ENCODE measurements at regions not wholly inside any gene's neighbourhood (a gene's known extent, or its start where the extent isn't known, plus 50 kb on each side); places are given as distances from the start of the nearest gene placed in this dataset.

GRCh38 chr4:77236806-77237205 lies 79.8 kb downstream of the CCNG2 start:
- ChIA-PET CTCF (interaction anchor here (1.1 kb wide), 1 partner anchor 121 kb away, joined by 3 read pairs; no protein-coding TSS in a partner anchor), POLR2A (no interaction called here)
- BruUV-seq (replicated peaks) = no TSS peak
- H3K27me3 ChIP-seq (replicated peaks; ENCODE audit: control insufficient read depth, insufficient read depth, low read length) = no peaks in the 10 kb centered on the region; the same call in 1 of the 2 replicates
- DNase-seq = no peak
- no peak for TF ChIP-seq CTCF (IDR thresholded peaks at IDR 0.05; ENCODE audit: insufficient read depth in 1 of 2, low read depth in 1 of 2, low read length in 1 of 2, severe bottlenecking in 1 of 2, unreplicated experiment in 1 of 2)
- H3K9me3 ChIP-seq = no peaks in the 10 kb centered on the region
- Mint-ChIP-seq H3K4me1 (ENCODE audit: low read depth, unreplicated experiment) (no peaks in the 10 kb centered on the region), H3K9me3 (ENCODE audit: unreplicated experiment) (no peaks in the 10 kb centered on the region), H3K27me3 (ENCODE audit: insufficient read depth, unreplicated experiment) (peaks cover 9% of the 10 kb centered on the region), H3K27ac (ENCODE audit: unreplicated experiment) (no peak overlapping the region), H3K36me3 (ENCODE audit: insufficient read depth, unreplicated experiment) (no peaks in the 10 kb centered on the region), H3K4me3 (ENCODE audit: unreplicated experiment) (no peak overlapping the region)
- H3K4me1 ChIP-seq = no peaks in the 10 kb centered on the region
- no peaks in the 10 kb centered on the region for H3K36me3 ChIP-seq (ENCODE audit: control insufficient read depth, insufficient read depth, low read length)
- intact Hi-C loops (cut with micrococcal nuclease; ENCODE audit: unreplicated experiment) = no loop called here
- H3K4me3 ChIP-seq (ENCODE audit: low read depth, low read length) = no peak overlapping the region

- peak; percentile 74 to 78 for DNase-seq
- H3K4me1 Mint-ChIP-seq (ENCODE audit: low read depth, unreplicated experiment) = no peaks in the 10 kb centered on the region
- POLR2A ChIA-PET = no interaction called here
- H3K27ac Mint-ChIP-seq (ENCODE audit: unreplicated experiment) = no peak overlapping the region
- H3K36me3 Mint-ChIP-seq (ENCODE audit: insufficient read depth, unreplicated experiment) = no peaks in the 10 kb centered on the region
- no peak overlapping the region for H3K4me3 ChIP-seq (ENCODE audit: low read depth, low read length)
- no peaks in the 10 kb centered on the region; the same call in 1 of the 2 replicates for H3K27me3 ChIP-seq (replicated peaks; ENCODE audit: control insufficient read depth, insufficient read depth, low read length)
- CTCF ChIA-PET = interaction anchor here (0.8 to 2.4 kb wide), 2 partner anchors 68 to 118 kb away, joined by 14 read pairs; no protein-coding TSS in a partner anchor
- H3K36me3 ChIP-seq (ENCODE audit: control insufficient read depth, insufficient read depth, low read length) = no peaks in the 10 kb centered on the region
- H3K4me3 Mint-ChIP-seq (ENCODE audit: unreplicated experiment) = no peak overlapping the region
- H3K9me3 ChIP-seq = no peaks in the 10 kb centered on the region
- intact Hi-C loops (cut with micrococcal nuclease; ENCODE audit: unreplicated experiment) = loop anchor here (1.0 to 5.0 kb wide), 3 partner anchors 69 to 192 kb away; no protein-coding TSS in a partner anchor
- H3K4me1 ChIP-seq = no peaks in the 10 kb centered on the region
- TF ChIP-seq CTCF (IDR thresholded peaks at IDR 0.05; ENCODE audit: insufficient read depth in 1 of 2, low read depth in 1 of 2, low read length in 1 of 2, severe bottlenecking in 1 of 2, unreplicated experiment in 1 of 2) = peak; percentile 73 to 79
- peaks cover 6% of the 10 kb centered on the region for H3K27me3 Mint-ChIP-seq (ENCODE audit: insufficient read depth, unreplicated experiment)
- no peaks in the 10 kb centered on the region for H3K9me3 Mint-ChIP-seq (ENCODE audit: unreplicated experiment)
- BruUV-seq (replicated peaks) = no TSS peak
Measured at GRCh38 chr4:77240469-77241066, 83.6 kb downstream of the CCNG2 start.

GRCh38 chr4:77248805-77249204 lies 91.8 kb downstream of the CCNG2 start:
- POLR2A ChIA-PET = no interaction called here
- H3K4me3 ChIP-seq (ENCODE audit: low read depth, low read length) = no peak overlapping the region
- intact Hi-C loops (cut with micrococcal nuclease; ENCODE audit: unreplicated experiment) = no loop called here

More at GRCh38 chr4:77248805-77249204, 91.8 kb downstream of the CCNG2 start:
- Mint-ChIP-seq H3K4me3 (ENCODE audit: unreplicated experiment) (no peak overlapping the region), H3K36me3 (ENCODE audit: insufficient read depth, unreplicated experiment) (no peaks in the 10 kb centered on the region), H3K27ac (ENCODE audit: unreplicated experiment) (no peak overlapping the region), H3K4me1 (ENCODE audit: low read depth, unreplicated experiment) (no peaks in the 10 kb centered on the region), H3K9me3 (ENCODE audit: unreplicated experiment) (no peaks in the 10 kb centered on the region), H3K27me3 (ENCODE audit: insufficient read depth, unreplicated experiment) (no peaks in the 10 kb centered on the region)
- Histone ChIP-seq H3K4me1 (no peaks in the 10 kb centered on the region), H3K9me3 (no peaks in the 10 kb centered on the region), H3K36me3 (ENCODE audit: control insufficient read depth, insufficient read depth, low read length) (no peaks in the 10 kb centered on the region), H3K27me3 (replicated peaks; ENCODE audit: control insufficient read depth, insufficient read depth, low read length) (no peaks in the 10 kb centered on the region)
- BruUV-seq (replicated peaks) = no TSS peak
- no peak for DNase-seq
- TF ChIP-seq CTCF (IDR thresholded peaks at IDR 0.05; ENCODE audit: insufficient read depth in 1 of 2, low read depth in 1 of 2, low read length in 1 of 2, severe bottlenecking in 1 of 2, unreplicated experiment in 1 of 2) = no peak
- CTCF ChIA-PET = no interaction called here
